Epithelial cell of proximal tubule (primary cell): ENCODE measurements at regions not wholly inside any gene's neighbourhood (a gene's known extent, or its start where the extent isn't known, plus 50 kb on each side); places are given as distances from the start of the nearest gene placed in this dataset.

Experiments used
- DNase-seq: peaks from one replicate; pipeline ENCODE4 v3.0.0-alpha.2; 2011; ENCODE audit warnings: low read depth
- H3K4me3 ChIP-seq: 2 replicates; pipeline ENCODE4 v1.5.1; 2011; ENCODE audit warnings: low read depth, mild to moderate bottlenecking, low read length
- CTCF ChIP-seq: conservative IDR thresholded peaks from 2 replicates; pipeline ENCODE4 v1.5.1; 2012; ENCODE audit warnings: low read depth, mild to moderate bottlenecking, low read length

DNA sequence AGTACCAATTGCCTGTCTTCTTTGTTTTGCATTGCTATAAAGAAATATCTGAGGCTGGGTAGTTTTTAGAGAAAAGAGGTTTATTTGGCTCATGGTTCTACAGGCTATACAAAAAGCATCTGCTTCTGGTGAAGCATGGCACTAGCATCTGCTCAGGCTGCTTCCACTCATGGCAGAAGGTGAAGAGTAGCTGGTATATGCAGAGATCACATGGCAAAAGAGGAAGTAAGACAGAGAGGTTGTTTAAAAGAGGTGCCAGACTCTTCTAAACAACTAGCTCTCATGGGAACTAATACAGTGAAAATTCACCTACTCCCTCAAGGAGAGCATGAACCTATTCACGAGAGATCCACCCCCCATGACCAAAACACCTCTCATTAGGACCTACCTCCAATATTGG, 56.7 kb upstream of the GUCA2B start:
- no peak overlapping the region for H3K4me3 ChIP-seq
- TF ChIP-seq CTCF: no peak
- no peak for DNase-seq

DNA sequence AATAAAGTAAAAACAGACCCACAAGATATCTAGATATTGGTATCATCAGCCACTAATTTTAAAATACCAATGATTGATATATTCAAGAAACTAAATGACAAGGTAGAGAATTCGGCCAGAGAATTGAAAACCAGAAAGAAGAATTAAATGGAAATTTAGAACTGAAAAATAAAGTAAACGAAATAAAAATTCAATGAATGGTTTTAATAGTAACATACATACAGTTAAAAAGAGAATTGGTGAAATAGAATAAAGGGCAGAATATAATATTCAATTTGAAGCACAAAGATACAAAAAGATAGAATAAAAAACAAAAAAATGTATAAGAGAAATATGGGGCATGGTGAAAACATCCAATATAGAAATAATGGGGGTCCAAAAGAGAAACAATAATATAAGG, 64.0 kb upstream of the GUCA2B start:
- DNase-seq: no peak
- H3K4me3 ChIP-seq: no peak overlapping the region
- no peak for TF ChIP-seq CTCF

- no peak overlapping the region for H3K4me3 ChIP-seq
- no peak for TF ChIP-seq CTCF
- no peak for DNase-seq
Measured at GRCh38 chr1:42086146-42086545, 67.1 kb upstream of the GUCA2B start.

DNA sequence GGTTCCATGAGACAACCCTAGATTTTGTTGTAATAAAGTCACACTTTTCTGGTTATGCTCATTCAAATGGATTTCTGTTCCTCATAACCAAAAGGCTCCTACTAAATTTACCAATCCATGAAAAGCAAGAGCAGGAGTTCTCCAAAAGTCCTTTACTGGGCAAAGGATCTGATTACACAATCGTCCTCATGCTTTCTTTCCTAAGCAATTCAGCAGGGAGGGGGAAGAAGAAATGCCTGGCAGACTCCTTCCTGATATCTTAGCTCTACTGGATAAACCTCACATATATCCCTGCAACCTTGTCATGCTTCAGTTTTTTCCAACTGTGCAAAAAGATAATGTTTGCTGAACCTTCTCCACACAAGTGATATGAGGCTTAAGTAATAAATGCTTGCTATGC, 67.6 kb upstream of the GUCA2B start:
- peak; percentile 9 for DNase-seq
- no peak overlapping the region for H3K4me3 ChIP-seq
- no peak for TF ChIP-seq CTCF

- H3K4me3 ChIP-seq: no peak overlapping the region
- no peak for DNase-seq
- no peak for TF ChIP-seq CTCF
Measured at GRCh38 chr1:42081475-42081874, 71.7 kb upstream of the GUCA2B start.

- no peak overlapping the region for H3K4me3 ChIP-seq
- no peak for DNase-seq
- TF ChIP-seq CTCF: no peak
Measured at GRCh38 chr1:42075179-42075578, 78.0 kb upstream of the GUCA2B start.

DNA sequence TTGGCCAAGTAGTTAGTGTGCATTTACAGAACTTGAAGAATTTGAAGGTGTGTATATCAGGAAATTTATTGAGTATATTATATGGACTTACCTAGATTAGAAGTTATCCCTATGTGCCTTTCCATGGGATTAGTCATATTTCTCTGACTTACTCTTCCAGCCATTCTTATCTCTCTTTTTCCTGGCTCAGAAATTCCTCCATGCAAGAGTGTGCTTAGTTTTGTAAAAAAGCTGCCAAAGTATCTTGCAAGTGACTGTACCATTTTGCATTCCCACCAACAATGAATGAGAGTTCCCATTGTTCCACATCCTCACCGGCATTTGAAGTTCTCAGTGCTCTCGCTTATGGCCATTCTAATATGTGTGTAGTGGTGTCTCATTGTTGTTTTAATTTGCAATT, 82.2 kb upstream of the GUCA2B start:
- no peak overlapping the region for H3K4me3 ChIP-seq
- TF ChIP-seq CTCF: no peak
- DNase-seq: no peak
